Posterior cingulate gyrus (tissue), 11 donors: ENCODE measurements at regions not wholly inside any gene's neighbourhood (a gene's known extent, or its start where the extent isn't known, plus 50 kb on each side); places are given as distances from the start of the nearest gene placed in this dataset.
"Not testable (repeated sequence)": the region's sequence is repeated elsewhere in the genome, so short reads cannot be mapped to it uniquely, and the experiment has no call there.

Experiments used
- DNase-seq, 10 donors: peaks; one replicate each; pipeline versions ENCODE4 v3.0.0 to v3.0.0-alpha.2; 2020 to 2021; ENCODE audit warnings: mixed read lengths in 3 of 10
- intact Hi-C: fragments of 100-400 bp; cut with DNase I; formaldehyde crosslinking; loops from one replicate; pipeline ENCODE4 v1.15.1; 2023

- no peak for DNase-seq
- intact Hi-C loops = loop anchor here (2.0 to 5.0 kb wide), 2 partner anchors 15 to 67 kb away; no protein-coding TSS in a partner anchor
Observed at GRCh38 chr3:72169561-72170472, 384.9 kb upstream of the PROK2 start.

- intact Hi-C loops = no loop called here
- no peak for DNase-seq
Observed at GRCh38 chr3:72169120-72169519, 384.2 kb upstream of the PROK2 start.

DNA sequence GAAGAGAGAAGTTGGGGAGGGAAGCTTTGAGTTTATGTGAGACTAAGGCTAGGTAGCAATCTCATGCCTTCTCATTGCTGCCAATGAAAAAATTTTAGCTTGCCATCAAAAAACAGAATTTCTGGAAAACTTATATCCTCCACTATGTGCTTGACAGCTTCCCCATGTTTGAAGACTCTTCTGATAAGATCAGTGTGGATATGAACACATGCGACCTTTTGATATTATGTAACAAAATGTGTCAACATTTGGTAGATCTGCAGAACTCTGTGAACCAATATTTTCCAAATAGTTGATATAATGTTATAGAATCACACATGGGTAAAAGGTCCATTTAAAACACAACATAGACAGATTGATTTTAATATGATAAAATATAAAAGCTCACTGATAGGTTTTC lies 380.9 kb upstream of the PROK2 start:
- intact Hi-C loops = no loop called here
- no peak for DNase-seq

DNA sequence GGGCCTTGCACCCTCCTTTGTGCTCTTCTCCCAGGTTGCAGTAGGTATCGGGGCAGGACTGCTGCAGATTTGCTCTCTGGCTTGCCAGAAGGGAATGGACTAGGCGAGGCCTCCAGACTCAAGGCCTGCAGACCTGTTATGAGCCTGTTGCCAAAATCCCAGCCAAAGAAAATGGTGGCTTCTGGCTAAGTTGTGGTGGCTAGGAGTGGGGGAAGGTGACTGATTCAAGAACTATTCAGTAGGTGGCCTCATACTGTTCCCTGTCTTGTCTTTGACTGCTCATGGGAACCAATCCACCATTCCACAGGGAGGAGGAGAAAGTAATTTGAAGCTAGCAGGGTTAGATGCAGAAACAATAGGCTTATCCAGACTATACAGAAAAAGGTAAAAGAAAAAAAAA lies 380.4 kb upstream of the PROK2 start:
- intact Hi-C loops = no loop called here
- DNase-seq = no peak

DNA sequence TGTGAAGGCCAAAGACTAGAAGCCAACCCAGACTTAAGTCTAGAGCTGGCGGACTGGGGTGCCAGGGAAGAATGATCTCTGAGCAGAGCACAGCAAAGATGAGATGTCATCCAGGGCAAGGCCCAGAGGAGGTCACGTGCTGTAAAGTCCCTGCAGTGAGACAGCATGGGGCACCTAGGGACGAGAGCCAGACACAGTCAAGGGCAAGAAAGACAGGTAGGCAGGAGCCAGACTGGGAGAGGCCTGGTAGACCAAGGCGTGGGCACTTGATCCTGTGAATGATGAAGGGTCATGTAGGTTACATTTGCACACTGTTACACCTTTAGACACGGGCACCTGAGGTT lies 379.7 kb upstream of the PROK2 start:
- intact Hi-C loops = no loop called here
- DNase-seq = no peak

DNA sequence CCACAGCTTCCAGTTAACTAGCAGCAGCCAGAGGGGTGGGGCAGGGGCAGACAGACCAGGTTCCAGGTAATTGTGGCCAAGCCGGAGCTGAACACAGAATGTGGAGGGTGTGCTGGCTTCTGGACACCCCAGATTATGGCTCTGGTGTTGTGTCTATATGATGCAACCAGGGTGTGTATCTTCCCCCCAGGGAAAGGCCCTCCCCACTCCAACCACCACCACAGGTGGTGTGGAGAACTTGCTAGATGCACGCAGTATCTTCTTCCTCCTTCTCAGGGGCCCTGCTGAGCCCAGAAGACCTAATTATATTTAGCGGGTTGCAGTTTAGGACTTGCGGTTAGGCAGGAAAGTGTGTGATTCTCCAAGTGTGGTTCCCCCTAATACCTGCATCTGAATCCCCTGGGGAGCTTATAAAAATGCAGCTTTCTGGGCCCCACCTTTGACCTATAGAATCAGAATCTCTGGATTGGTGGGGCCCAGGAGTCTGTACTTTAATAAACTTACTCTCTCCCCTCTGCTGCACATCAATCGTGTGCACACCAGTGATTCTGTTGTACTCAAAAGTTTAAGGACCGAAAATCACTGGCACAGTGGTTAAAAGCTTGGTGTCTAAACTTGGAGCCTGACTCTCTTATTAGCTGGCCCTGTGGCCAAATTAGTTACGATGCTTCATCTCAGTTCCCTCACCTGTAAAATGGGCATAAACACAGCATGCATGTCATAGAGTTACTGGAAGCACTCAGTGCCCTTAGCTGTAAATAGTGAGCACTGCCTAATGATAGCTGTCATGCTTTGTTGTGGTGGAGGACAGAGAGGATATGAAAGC lies 379.1 kb upstream of the PROK2 start:
- DNase-seq = no peak
- intact Hi-C loops = no loop called here

DNA sequence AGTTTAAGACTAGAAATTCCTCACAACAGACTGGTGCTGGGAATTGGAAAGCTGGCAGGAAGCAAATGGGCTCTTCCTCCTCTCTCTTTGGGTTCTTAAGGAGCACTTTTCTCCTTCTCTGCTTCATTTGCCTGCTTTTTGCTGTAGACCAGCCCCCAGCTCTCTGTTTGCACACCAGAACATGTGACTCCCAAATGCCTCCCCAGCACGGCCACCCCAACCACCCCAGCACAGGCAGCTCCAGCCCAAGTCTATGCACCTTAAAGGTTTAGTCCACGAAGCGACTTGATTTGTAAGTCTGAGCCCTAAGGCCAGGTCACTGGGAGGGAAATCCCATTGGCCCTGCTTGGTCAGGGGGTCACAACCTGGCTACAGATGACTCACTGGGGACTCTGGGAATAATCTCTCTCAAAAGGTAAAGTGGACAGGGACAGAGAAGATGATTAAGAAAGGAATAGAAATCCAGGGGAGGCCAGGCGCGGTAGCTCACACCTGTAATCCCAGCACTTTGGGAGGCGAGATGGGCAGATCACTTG lies 377.8 kb upstream of the PROK2 start:
- DNase-seq = peak in 1 of 10 donors; percentile 68
- intact Hi-C loops = no loop called here

DNA sequence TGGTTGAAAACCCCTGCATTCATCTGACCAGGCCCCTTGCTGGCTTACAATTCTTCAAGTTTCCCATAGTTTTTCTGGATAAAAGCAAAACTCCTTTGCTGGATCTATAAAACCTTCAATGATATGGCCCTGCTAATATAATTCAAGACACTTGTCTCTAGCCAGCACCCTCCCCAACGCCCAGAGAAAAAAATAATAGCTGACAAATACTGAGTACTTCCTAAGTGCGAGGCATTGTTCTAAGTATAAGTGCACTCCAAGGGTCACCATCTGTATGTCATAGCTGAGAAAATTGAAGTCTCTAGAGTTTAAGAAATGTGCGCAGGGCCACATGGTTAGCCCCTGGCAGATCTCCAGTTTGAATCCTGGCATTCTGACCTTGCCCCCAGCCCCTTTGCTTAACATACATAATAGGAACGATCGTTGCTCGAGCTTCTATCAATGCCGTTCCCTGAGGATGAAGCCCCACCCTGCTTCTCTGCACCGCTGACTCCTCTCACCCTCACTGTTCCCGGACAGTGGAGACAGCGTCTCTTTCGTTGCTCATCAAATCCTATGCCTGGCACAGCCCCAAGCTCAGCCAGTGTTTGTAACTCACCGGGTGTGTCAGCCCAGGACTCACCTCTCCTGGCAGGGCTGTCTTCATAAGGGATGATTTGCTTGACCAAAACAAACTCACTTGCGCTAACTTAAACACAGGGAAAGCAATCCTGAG lies 377.1 kb upstream of the PROK2 start:
- intact Hi-C loops = no loop called here
- peak in 1 of 10 donors; percentile 63 for DNase-seq

- intact Hi-C loops, DNase-seq: not testable (repeated sequence)
Observed at GRCh38 chr3:72161285-72161684, 376.3 kb upstream of the PROK2 start.

GRCh38 chr3:72160351-72160750 lies 375.4 kb upstream of the PROK2 start:
- intact Hi-C loops = no loop called here
- DNase-seq = no peak

GRCh38 chr3:72159487-72159886 lies 374.5 kb upstream of the PROK2 start:
- DNase-seq = no peak
- intact Hi-C loops = loop anchor here (10.0 kb wide), 1 partner anchor 205 kb away; no protein-coding TSS in a partner anchor

DNA sequence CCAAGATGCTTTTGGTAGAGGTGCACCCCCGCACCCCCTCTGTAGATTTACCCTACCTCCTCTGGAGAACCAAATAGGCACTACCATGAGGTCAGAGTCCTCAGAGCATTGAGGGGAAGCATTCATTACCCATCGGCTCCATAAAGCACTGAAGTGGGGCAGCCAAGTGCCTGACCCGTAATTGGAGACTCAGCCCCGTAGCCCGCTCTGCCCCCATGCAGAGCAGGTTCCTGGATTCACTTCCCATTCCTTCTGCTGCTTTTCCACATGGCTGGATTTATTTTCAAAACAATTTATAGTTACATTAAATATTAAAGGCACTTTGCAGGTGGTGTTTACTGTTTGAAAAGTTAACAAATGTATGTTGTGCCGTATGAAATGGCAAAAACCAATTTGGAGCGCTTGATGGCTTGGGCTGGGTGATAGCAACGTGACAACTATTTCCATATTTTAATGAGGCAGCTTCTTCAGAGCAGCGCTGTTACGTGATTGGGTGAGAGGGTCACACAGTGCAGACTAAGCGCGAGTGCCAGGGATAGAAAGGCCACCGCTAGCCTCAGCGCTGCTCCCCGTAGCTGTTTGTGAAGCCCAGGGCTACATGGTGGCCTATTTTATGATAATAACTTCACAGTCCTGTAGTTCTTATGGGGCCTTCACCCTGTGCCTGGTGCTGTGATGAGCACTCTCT lies 373.8 kb upstream of the PROK2 start:
- peak in 1 of 10 donors; percentile 41 for DNase-seq
- intact Hi-C loops = loop anchor here (10.0 kb wide), 1 partner anchor 204 kb away; no protein-coding TSS in a partner anchor

- peak in 1 of 10 donors; percentile 90 for DNase-seq
- intact Hi-C loops = loop anchor here (10.0 kb wide), 1 partner anchor 203 kb away; no protein-coding TSS in a partner anchor
Observed at GRCh38 chr3:72157748-72158638, 373.0 kb upstream of the PROK2 start.

- intact Hi-C loops = loop anchor here (2.0 to 10.0 kb wide), 2 partner anchors 15 to 201 kb away; no protein-coding TSS in a partner anchor
Observed at GRCh38 chr3:72155391-72156064, 370.6 kb upstream of the PROK2 start.

DNA sequence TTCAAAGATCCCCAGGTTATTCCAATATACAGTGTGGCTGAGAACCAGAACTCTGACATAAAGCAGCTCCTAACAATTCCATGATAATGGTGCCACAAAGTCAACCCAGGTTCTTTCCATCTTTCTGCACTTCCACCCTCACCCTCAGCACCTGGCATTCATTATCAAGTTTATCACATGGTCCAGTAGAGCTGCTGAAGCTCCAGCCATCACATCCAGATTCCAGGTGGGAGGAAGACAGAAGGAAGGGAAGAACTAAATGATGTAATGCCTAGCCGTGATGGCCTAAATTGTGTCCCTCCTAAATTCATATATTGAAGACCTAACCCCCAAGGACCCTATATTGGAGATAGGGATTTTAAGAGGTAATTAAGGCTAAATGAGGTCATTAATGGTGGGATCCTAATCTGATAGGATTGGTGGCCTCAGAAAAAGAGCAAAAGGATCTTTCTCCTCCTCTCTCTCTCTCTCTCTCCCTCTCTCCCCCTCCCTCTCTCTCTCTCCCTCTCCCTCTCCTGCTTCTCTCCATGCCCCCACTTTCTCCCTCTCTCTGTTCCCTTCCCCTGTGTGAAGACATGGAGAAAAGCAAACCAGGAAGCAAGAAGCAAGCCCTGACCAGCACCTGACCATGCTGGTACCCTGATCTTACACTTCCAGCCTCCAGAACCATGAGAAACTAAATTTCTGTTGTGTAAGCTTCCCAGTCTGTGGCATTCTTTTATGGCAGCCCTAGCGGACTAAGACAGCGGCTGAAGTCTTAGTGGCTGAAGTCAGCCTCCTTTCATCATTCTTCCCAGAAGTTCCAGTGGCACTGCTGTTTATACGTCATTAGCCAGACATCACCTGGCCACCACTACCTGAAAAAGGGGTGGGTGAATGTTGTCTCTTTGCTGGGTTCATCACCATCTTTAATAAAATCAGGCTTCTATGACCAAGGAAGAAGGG lies 369.7 kb upstream of the PROK2 start:
- intact Hi-C loops = loop anchor here (2.0 to 10.0 kb wide), 2 partner anchors 16 to 200 kb away; no protein-coding TSS in a partner anchor
- DNase-seq = peak in 1 of 10 donors; percentile 25

More at GRCh38 chr3:72155391-72156064, 370.6 kb upstream of the PROK2 start:
- peak in 3 of 10 donors; percentile 13 to 74 (median 31) for DNase-seq

DNA sequence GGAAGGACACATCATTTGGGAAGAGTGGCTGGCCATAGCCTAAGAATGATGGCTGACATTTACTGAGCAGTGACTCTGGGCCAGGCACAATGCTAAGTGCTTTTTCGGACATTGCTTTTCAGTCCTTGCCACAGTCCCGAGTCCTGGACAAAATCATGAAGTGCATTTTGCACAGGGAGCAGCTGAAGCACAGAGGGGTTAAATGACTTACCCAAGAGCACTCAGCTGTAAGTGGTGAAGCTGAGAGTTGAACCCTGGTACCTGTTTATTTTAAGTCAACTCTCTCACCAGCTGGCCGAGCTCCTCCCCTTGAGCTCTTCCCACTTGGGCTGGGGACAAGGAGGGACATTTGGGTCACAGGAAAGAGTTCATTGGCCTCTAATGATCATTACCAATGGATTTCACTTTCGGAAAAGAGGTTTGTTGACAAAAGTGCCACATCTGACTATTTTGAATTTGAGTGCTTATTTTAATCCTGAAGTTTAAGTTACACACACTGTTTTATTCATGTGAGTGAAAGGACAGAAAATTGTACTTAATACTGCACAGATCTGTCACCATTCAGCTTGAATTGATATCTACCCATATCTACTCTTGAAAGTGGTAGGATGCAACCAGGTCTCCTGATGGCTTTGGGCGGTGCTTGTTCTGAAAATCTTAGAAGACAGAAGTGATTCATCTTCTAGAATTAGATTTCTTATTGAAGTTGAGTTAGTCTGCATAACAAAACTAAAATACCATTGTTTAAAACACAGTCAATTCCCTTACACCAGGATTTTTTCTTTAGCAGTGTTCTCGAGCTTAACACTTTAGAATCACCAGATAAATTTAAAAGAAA lies 368.7 kb upstream of the PROK2 start:
- intact Hi-C loops = loop anchor here (2.0 to 10.0 kb wide), 2 partner anchors 17 to 199 kb away; no protein-coding TSS in a partner anchor

More for the DNA sequence above, 368.7 kb upstream of the PROK2 start:
- DNase-seq = no peak
